ENCODE measurements at regions not wholly inside any gene's neighbourhood (a gene's known extent, or its start where the extent isn't known, plus 50 kb on each side); places are given as distances from the start of the nearest gene placed in this dataset.

DNA sequence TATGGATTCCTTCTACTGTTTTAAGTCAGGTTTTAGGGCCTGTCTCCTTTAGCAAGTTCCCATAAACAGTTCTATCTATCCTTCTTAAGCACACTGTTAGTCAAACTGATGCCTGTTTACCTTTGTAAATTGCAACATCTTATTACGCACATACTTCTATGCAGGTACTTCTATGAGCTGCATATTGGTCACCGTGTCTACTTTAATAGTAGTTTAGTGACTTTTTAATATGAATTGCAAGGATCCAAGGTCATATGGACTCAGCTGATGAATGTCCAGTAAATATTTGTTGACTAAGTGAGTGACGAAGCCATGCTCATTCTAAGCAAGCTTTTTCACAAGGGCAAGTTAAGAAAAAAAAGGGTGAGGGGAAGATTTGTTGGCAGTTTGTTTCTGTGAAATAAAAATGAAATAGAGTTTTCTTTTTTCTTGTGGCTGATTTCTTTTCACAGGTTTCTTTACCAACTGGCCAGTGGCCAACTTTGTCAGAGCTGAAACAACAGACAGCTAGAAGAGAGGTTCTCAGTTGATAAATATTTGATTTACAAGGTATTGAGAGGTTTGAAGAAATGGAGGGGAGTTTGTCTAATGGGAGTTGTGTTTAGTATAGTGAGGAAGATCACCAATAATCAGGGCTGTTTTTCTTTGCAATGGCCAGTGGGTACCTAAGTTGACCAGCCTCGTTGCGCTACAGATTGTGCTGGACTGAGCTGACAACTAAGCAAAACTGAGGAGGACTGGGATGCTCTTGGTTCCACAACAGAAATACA is 141.1 kb downstream of the SLC15A5 start:
- no peak for DNase-seq

DNA sequence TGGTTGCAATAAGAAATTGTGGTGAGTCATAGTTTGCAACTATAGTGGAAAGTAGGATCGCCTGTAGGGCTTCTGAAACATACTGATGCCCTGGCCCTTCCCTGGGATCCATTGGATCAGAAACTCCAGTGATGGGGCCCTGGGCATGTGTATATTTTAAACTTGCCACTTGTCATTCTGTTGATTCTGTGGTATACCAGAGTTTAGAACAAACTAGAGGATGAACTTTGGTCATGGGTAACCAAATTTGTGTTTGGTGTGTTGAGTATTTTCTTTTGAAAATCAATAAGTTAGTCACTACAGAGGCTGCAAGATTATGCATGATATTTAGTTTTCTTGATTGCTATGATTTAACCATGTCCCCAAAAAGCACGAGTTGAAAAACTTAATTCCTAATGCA is 142.2 kb downstream of the SLC15A5 start:
- no peak for DNase-seq

DNA sequence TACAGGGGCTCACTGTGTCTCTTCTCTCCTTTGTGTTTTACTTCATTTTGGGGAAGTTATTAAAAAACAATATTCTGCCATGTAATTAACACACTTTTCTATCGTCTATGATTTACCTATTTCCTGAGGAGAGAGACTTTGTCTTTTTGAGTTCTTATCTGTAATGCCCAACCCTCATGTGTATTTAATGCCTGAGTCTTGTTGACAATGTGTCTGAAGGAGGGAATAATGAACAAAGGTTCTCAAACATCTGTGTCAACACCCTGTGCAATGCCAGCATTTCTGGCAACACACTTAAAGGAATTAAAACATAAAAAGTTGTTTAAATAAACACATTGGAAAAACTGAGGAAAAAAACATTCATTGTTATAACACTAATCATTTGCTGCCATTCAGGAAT is 147.1 kb downstream of the SLC15A5 start:
- no peak for DNase-seq

DNA sequence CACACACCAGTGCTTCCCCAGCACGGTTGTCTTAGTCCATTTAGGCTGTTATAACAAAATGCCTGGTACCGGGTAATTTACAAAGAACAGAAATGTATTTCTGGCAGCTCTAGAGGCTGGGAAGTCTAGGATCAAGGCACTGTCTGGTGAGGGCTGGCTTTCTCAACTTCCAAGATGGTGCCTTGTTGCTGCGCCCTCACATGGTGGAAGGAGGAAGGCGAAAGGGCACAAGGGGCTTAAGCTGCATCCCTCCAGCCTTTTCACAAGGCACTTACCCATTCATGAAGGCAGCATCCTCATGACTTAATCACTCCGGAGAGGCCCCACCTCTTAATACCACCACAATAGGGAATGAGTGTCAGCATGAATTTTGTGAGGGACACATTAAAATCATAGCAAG is 155.5 kb downstream of the SLC15A5 start:
- no peak for DNase-seq

- DNase-seq = no peak
These were observed 157.7 kb downstream of the SLC15A5 start for GRCh38 chr12:16119618-16120415.

GRCh38 chr12:16118586-16118985 is 158.9 kb downstream of the SLC15A5 start:
- peak; percentile 8 for DNase-seq

DNA sequence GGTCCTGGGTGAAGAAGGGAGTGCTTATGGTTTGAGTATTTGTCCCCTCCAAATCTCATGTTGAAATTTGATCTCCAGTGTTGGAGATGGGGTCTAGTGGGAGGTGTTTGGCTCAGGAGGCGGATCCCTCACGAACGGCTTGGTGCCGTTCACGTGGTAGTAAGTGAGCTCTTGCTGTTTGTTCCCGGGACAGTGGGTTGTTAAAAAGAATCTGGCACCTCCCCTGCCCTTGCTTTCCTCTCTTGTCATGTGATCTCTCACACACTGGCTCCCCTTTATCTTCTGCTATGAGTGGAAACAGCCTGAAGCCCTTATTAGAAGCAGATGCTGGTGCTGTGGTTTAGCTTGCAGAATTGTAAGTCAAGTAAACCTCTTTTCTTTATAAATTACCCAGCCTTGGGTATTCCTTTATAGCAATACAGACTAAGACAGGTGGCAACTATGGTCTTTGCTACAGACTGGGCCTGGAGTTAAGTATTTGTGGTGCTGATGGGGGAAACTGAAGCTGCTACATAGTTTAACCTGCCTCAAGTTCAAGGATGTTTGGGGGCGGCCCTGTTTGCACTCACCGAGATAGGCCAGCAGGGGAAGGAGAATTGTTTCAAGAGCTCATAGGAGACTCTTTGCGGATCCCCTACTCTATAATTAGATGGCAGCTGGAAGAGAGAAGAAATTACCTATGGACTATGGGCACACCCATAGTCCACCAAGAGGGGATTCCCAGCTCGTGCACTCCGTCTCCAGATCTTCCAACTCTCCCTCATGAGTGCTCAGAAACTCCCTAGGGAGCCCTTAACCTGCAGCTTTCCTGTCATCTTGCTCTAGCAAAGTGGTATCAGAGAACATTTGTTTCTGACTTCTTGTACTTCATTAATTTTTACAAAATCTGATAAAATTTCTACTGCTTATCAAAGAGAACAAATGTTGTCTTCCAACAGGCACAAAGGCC is 164.6 kb downstream of the SLC15A5 start:
- DNase-seq = peak; percentile 11

GRCh38 chr12:16112130-16112529 is 165.4 kb downstream of the SLC15A5 start:
- DNase-seq = no peak

GRCh38 chr12:16110596-16110995 is 166.9 kb downstream of the SLC15A5 start:
- no peak for DNase-seq

DNA sequence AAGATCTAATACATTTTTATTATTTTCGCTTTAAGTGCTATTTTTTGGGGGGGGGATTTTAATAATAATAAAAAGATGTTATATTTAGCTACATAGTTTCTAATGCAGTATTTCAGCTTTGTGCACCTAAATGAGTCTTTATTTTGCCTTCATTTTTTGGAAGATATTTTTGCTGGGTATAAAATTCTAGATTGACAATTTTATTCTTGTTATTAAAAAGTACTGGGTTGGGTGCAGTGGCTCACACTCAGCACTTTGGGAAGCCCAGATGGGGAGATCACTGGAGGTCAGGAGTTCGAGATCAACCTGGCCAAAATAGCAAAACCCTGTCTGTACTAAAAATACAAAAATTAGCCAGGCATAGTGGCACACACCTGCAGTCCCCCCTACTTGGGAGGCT is 173.6 kb downstream of the SLC15A5 start:
- no peak for DNase-seq

GRCh38 chr12:16100206-16100605 is 177.3 kb downstream of the SLC15A5 start:
- DNase-seq = no peak

DNA sequence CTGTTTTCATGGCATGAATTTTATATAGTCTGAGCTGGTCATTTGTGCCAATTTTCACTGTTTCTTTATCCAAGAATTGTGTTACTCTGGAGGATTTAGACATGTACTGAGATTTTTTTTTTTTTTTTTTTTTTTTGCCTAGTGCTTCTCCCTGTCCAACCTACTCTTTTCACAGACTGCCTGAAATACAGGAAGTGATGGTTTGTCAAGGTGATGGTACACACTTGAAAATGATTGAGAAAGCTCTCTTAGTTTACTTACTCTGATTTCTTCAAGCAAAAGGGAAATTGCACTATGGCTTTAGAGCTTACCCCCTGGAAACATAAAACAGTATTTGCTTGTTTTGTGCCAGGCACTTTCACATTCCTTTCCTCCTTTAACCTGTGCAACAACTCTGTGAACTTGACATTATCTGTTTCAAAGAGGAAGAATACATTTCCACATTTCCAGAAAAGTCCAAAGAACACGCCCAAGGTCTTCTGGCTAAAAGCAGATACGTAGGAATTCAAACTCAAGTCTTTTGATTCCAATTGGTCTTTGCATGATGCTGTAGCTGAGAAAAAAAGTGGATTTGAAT is 181.1 kb downstream of the SLC15A5 start:
- DNase-seq = no peak

- no peak for DNase-seq
These were observed 181.9 kb downstream of the SLC15A5 start for GRCh38 chr12:16095531-16096110.

DNA sequence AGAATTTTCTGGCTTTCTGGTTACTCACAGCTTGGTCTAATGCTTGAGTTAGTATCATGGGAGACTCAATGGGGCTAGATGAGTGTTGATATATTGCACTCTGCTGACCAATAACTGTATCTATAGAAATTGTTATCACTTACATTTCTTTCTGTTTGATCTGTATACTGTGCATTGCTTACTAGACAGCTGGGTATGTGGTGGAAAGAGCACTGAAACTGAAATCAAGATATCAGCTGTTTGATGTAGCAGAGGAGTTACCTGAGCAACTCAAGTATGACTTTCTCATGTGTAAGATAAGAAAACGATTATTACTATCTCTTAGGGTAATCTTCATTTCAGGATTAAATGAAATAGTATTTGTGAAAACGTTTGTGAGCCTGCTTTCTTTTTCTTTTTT is 183.0 kb downstream of the SLC15A5 start:
- DNase-seq = no peak

- DNase-seq = no peak
These were observed 182.7 kb downstream of the DERA start for GRCh38 chr12:16093825-16094224.

DNA sequence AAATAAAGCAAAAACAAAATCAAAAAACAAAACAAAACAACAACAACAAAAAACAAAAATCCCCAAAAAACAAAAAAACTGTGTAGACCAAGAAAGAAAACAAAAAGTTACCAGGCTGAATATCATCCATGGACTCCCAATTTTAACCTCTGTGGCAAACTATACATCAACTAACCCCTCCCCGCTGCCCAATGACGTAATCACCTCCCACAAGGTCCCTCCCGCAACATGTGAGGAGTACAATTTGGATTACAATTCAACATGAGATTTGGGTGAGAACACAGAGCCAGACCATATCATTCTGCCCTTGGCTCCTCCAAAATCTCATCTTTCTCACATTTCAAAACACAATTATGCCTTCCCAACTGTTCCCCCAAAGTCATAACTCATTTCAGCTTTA is 179.8 kb downstream of the DERA start:
- no peak for DNase-seq

- DNase-seq = no peak
These were observed 177.3 kb downstream of the DERA start for GRCh38 chr12:16088421-16088820.

All from fibroblast of skin of scalp (primary cell).